ENCODE measurements at regions not wholly inside any gene's neighbourhood (a gene's known extent, or its start where the extent isn't known, plus 50 kb on each side); places are given as distances from the start of the nearest gene placed in this dataset.

GRCh38 chr3:18241837-18242236 is 183.3 kb downstream of the SATB1 start:
- TF ChIP-seq POLR2A (IDR thresholded peaks at IDR 0.05; ENCODE audit: low read depth, low read length) (no peak), POLR2AphosphoS5 (IDR thresholded peaks at IDR 0.05; ENCODE audit: low read depth, low read length) (no peak)

Data from GM12892 (cell line).